ENCODE measurements at regions not wholly inside any gene's neighbourhood (a gene's known extent, or its start where the extent isn't known, plus 50 kb on each side); places are given as distances from the start of the nearest gene placed in this dataset.
A peak's percentile ranks its signal among the peaks of the same experiment; 100 is the strongest.

GRCh38 chr1:118346936-118347335 is 161.9 kb upstream of the SPAG17 start:
- whole genome bisulfite sequencing (ENCODE audit: low lambda C conversion rate, missing lambda C conversion rate) = 24% methylated on average over 3 of the region's 3 CpGs
- H3K79me2 ChIP-seq = no peaks in the 10 kb centered on the region
- peak overlapping the region; percentile 40 for H3K27ac ChIP-seq
- no peaks in the 10 kb centered on the region for H3K9me2 ChIP-seq (replicated peaks; ENCODE audit: insufficient read depth)
- H4K20me1 ChIP-seq (ENCODE audit: insufficient read depth, poor library complexity, severe bottlenecking) = no peaks in the 10 kb centered on the region
- TF ChIP-seq EZH2 (IDR thresholded peaks at IDR 0.05; ENCODE audit: borderline replicate concordance) (no peak), EZH2phosphoT487 (IDR thresholded peaks at IDR 0.05; ENCODE audit: low read depth, severe bottlenecking, unreplicated experiment) (no peak), CTCF (IDR thresholded peaks at IDR 0.05; ENCODE audit: poor library complexity) (no peak)
- no peak overlapping the region for H3K4me3 ChIP-seq
- no peaks in the 10 kb centered on the region for H3K27me3 ChIP-seq
- no peaks in the 10 kb centered on the region for H3K36me3 ChIP-seq (replicated peaks; ENCODE audit: insufficient read depth, low read depth)
- H3K4me2 ChIP-seq = no peak overlapping the region
- peak; percentile 12 for DNase-seq (ENCODE audit: low spot score)
- H2AFZ ChIP-seq = no peak overlapping the region
- no peaks in the 10 kb centered on the region for H3K4me1 ChIP-seq (ENCODE audit: insufficient read depth)
- H3K9me3 ChIP-seq (ENCODE audit: low read depth) = no peaks in the 10 kb centered on the region

- Histone ChIP-seq H3K36me3 (replicated peaks; ENCODE audit: insufficient read depth, low read depth) (no peaks in the 10 kb centered on the region), H4K20me1 (ENCODE audit: insufficient read depth, poor library complexity, severe bottlenecking) (no peaks in the 10 kb centered on the region), H3K27me3 (no peaks in the 10 kb centered on the region), H3K27ac (no peak overlapping the region), H3K79me2 (no peaks in the 10 kb centered on the region), H3K4me3 (no peak overlapping the region), H2AFZ (no peak overlapping the region), H3K4me1 (ENCODE audit: insufficient read depth) (no peaks in the 10 kb centered on the region), H3K4me2 (no peak overlapping the region), H3K9me2 (replicated peaks; ENCODE audit: insufficient read depth) (no peaks in the 10 kb centered on the region), H3K9me3 (ENCODE audit: low read depth) (no peaks in the 10 kb centered on the region)
- WGBS (ENCODE audit: low lambda C conversion rate, missing lambda C conversion rate) = 72% methylated on average over 5 of the region's 5 CpGs
- no peak for DNase-seq (ENCODE audit: low spot score)
- no peak for TF ChIP-seq CTCF (IDR thresholded peaks at IDR 0.05; ENCODE audit: poor library complexity)
- no peak for TF ChIP-seq EZH2 (IDR thresholded peaks at IDR 0.05; ENCODE audit: borderline replicate concordance)
- no peak for TF ChIP-seq EZH2phosphoT487 (IDR thresholded peaks at IDR 0.05; ENCODE audit: low read depth, severe bottlenecking, unreplicated experiment)
Observed at GRCh38 chr1:118340928-118341910, 156.2 kb upstream of the SPAG17 start.

GRCh38 chr1:118339400-118340124 is 154.5 kb upstream of the SPAG17 start:
- H2AFZ ChIP-seq = no peak overlapping the region

GRCh38 chr1:118338936-118339335 is 153.9 kb upstream of the SPAG17 start:
- Histone ChIP-seq H3K4me2 (no peak overlapping the region), H4K20me1 (ENCODE audit: insufficient read depth, poor library complexity, severe bottlenecking) (no peaks in the 10 kb centered on the region), H3K4me3 (no peak overlapping the region), H3K36me3 (replicated peaks; ENCODE audit: insufficient read depth, low read depth) (no peaks in the 10 kb centered on the region), H3K27ac (no peak overlapping the region), H3K9me2 (replicated peaks; ENCODE audit: insufficient read depth) (no peaks in the 10 kb centered on the region), H3K79me2 (no peaks in the 10 kb centered on the region), H3K27me3 (no peaks in the 10 kb centered on the region), H2AFZ (no peak overlapping the region), H3K9me3 (ENCODE audit: low read depth) (no peaks in the 10 kb centered on the region), H3K4me1 (ENCODE audit: insufficient read depth) (no peaks in the 10 kb centered on the region)
- TF ChIP-seq CTCF (IDR thresholded peaks at IDR 0.05; ENCODE audit: poor library complexity) (no peak), EZH2phosphoT487 (IDR thresholded peaks at IDR 0.05; ENCODE audit: low read depth, severe bottlenecking, unreplicated experiment) (no peak), EZH2 (IDR thresholded peaks at IDR 0.05; ENCODE audit: borderline replicate concordance) (no peak)
- WGBS (ENCODE audit: low lambda C conversion rate, missing lambda C conversion rate) = 88% methylated on average over 3 of the region's 3 CpGs
- DNase-seq (ENCODE audit: low spot score) = no peak

More at GRCh38 chr1:118339400-118340124, 154.5 kb upstream of the SPAG17 start:
- DNase-seq (ENCODE audit: low spot score) = no peak
- Histone ChIP-seq H3K4me3 (no peak overlapping the region), H3K79me2 (no peaks in the 10 kb centered on the region), H3K27me3 (no peaks in the 10 kb centered on the region), H3K4me1 (ENCODE audit: insufficient read depth) (no peaks in the 10 kb centered on the region), H3K4me2 (no peak overlapping the region), H3K36me3 (replicated peaks; ENCODE audit: insufficient read depth, low read depth) (no peaks in the 10 kb centered on the region), H4K20me1 (ENCODE audit: insufficient read depth, poor library complexity, severe bottlenecking) (no peaks in the 10 kb centered on the region), H3K9me3 (ENCODE audit: low read depth) (no peaks in the 10 kb centered on the region), H3K27ac (no peak overlapping the region), H3K9me2 (replicated peaks; ENCODE audit: insufficient read depth) (no peaks in the 10 kb centered on the region)
- WGBS (ENCODE audit: low lambda C conversion rate, missing lambda C conversion rate) = 69% methylated on average over 4 of the region's 4 CpGs
- no peak for TF ChIP-seq EZH2 (IDR thresholded peaks at IDR 0.05; ENCODE audit: borderline replicate concordance)

Data from hepatocyte (in vitro differentiated cells).